ENCODE measurements at regions not wholly inside any gene's neighbourhood (a gene's known extent, or its start where the extent isn't known, plus 50 kb on each side); places are given as distances from the start of the nearest gene placed in this dataset.

- TF ChIP-seq CTCF (IDR thresholded peaks at IDR 0.05; ENCODE audit: insufficient read depth, low read depth, low read length) (no peak), EZH2 (IDR thresholded peaks at IDR 0.05; ENCODE audit: insufficient read depth, low read length) (no peak)
Measured at GRCh38 chr3:170776887-170777563, 93.0 kb downstream of the RPL22L1 start.
